Mucosa of rectum (tissue), 2 donors: ENCODE measurements at regions not wholly inside any gene's neighbourhood (a gene's known extent, or its start where the extent isn't known, plus 50 kb on each side); places are given as distances from the start of the nearest gene placed in this dataset.

Experiments
- H3K27ac ChIP-seq, 2 donors: one replicate each; pipeline ENCODE4 v1.7.0; 2013; ENCODE audit warnings: inconsistent platforms in 2 of 2, low read depth in 2 of 2, low read length in 2 of 2
- H3K27me3 ChIP-seq, 2 donors: one replicate each; pipeline ENCODE4 v1.7.0; 2013; ENCODE audit warnings: low read length in 2 of 2; ENCODE audit not compliant: control insufficient read depth in 2 of 2, insufficient read depth in 2 of 2
- H3K36me3 ChIP-seq, 2 donors: one replicate each; pipeline ENCODE4 v1.7.0; 2013; ENCODE audit warnings: low read length in 2 of 2; ENCODE audit not compliant: control insufficient read depth in 2 of 2, insufficient read depth in 2 of 2
- H3K4me1 ChIP-seq, 2 donors: one replicate each; pipeline ENCODE4 v1.7.0; 2013; ENCODE audit warnings: low read length in 2 of 2, mild to moderate bottlenecking in 1 of 2; ENCODE audit not compliant: control insufficient read depth in 2 of 2, insufficient read depth in 2 of 2
- H3K4me3 ChIP-seq, 2 donors: one replicate each; pipeline ENCODE4 v1.7.0; 2013; ENCODE audit warnings: low read length in 2 of 2
- H3K9ac ChIP-seq, 2 donors: one replicate each; pipeline ENCODE4 v1.7.0; 2013; ENCODE audit warnings: low read length in 2 of 2, low read depth in 1 of 2, mild to moderate bottlenecking in 1 of 2
- H3K9me3 ChIP-seq, 2 donors: one replicate each; pipeline ENCODE4 v1.7.0; 2013; ENCODE audit warnings: low read length in 2 of 2; ENCODE audit not compliant: control insufficient read depth in 2 of 2
- donor health status: healthy.
- donor health status: Normal muscosa, but diverticular disease.

DNA sequence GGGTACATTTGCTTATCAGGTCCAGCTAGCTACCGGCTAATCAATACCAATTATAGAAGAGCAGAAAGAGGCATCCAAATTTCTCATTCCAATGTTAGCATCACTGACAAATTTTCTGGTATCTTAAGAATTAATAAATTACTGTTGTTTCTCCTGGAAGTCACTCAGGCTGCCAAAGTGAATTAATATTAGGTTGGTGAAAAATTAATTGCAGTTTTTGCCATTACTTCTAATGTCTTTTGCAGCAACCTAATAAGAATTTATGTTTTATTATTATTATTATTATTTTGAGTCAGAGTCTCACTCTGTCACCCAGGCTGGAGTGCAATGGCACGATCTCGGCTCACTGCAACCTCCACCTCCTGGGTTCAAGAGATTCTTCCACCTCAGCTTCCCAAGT is 979.9 kb downstream of the TYW1 start:
- Histone ChIP-seq H3K36me3 (no peaks in the 10 kb centered on the region), H3K9ac (no peak overlapping the region), H3K4me1 (no peaks in the 10 kb centered on the region), H3K27ac (no peak overlapping the region), H3K27me3 (no peaks in the 10 kb centered on the region), H3K4me3 (no peak overlapping the region), H3K9me3 (peaks cover 0 to 1% of the 10 kb centered on the region in 2 donors)

DNA sequence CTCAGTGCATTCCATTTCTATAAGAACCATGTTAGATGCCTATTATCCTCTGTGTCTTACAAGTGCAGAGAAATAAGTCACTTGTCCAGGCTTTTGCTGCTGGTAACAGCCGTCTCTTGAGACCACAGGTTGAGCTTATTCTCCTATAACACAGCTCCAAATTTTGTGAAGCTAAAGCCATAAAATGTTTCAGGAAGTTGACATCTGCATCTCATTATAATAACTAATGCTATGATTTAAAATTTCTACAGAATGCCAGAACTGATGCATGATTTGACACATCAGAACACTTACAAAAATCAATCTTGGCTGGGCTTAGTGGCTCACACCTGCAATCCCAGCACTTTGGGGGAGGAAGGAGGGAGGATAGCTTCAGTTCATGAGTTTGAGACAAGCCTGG is 986.9 kb downstream of the TYW1 start:
- H3K4me3 ChIP-seq, result no peak overlapping the region
- H3K4me1 ChIP-seq, result no peaks in the 10 kb centered on the region
- H3K9ac ChIP-seq, result no peak overlapping the region
- H3K27ac ChIP-seq, result no peak overlapping the region
- H3K27me3 ChIP-seq, result no peaks in the 10 kb centered on the region
- peaks cover 0 to 2% of the 10 kb centered on the region in 2 donors for H3K9me3 ChIP-seq
- H3K36me3 ChIP-seq, result no peaks in the 10 kb centered on the region

DNA sequence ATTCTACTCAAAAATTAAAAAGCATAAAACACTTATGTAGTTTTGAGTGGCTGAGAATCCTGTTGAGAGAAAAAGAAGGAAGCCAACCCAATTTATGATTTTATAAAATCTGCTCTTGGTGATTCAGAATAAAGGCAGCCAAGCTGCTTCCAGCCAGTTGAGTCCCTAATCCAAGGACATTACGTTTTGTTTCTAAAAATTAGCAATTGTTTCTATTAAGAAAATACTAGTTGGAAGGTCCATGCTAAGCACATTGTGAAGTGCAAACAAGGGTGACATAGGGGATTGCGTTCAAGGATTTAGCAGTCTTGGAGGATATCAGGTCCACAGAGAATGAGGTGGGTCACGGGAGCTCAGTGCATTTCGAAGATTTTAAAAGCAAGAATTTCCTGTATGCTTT is 987.7 kb downstream of the TYW1 start:
- Histone ChIP-seq H3K36me3 (no peaks in the 10 kb centered on the region), H3K27ac (no peak overlapping the region), H3K4me3 (no peak overlapping the region), H3K9ac (no peak overlapping the region), H3K27me3 (no peaks in the 10 kb centered on the region), H3K9me3 (peaks cover 0 to 2% of the 10 kb centered on the region in 2 donors), H3K4me1 (no peaks in the 10 kb centered on the region)

DNA sequence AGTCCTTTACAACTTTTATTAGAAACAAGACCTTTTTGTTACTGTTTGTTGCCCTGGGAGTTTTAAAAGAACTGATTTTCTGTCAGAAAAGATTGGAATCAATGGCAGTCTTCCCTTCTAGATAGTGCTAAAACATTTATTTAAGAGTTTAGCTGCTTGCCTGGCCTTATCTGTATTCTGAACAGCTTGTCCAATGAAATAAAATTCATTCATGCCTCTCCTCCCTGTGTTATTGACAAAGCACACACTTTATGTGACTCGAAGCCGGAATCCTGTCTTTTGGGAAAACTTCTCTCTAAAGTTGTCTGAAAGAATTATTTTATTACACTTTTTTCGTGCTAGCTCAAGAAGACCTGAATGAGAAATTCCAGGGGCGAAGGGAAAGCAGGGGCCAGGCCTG is 992.5 kb downstream of the TYW1 start:
- Histone ChIP-seq H3K4me3 (no peak overlapping the region), H3K9ac (no peak overlapping the region), H3K27me3 (no peaks in the 10 kb centered on the region), H3K27ac (no peak overlapping the region), H3K4me1 (no peaks in the 10 kb centered on the region), H3K36me3 (no peaks in the 10 kb centered on the region), H3K9me3 (peaks cover 0 to 2% of the 10 kb centered on the region in 2 donors)

DNA sequence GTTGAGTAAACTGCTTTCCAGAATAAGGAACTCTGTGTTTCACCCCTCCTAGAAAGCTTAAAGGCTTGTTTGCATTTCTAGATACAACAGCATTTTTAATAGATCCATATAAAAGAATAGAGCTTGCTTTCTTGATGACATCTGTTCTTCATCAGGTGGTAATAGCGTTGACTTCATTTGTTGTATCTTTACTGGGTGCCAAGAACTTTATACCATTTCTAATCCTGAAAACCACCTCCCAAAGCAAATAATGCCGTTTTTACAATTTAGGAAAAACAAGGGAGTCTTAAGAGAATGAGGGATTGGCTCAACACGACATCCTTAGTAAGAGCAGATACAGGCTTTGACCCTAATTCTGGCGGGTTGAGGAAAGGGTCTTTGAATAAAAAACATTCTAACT is 993.4 kb downstream of the TYW1 start:
- no peak overlapping the region for H3K4me3 ChIP-seq
- H3K9me3 ChIP-seq, result peaks cover 2 to 4% of the 10 kb centered on the region in 2 donors
- H3K36me3 ChIP-seq, result no peaks in the 10 kb centered on the region
- H3K27me3 ChIP-seq, result no peaks in the 10 kb centered on the region
- no peak overlapping the region for H3K27ac ChIP-seq
- H3K4me1 ChIP-seq, result no peaks in the 10 kb centered on the region
- no peak overlapping the region for H3K9ac ChIP-seq

DNA sequence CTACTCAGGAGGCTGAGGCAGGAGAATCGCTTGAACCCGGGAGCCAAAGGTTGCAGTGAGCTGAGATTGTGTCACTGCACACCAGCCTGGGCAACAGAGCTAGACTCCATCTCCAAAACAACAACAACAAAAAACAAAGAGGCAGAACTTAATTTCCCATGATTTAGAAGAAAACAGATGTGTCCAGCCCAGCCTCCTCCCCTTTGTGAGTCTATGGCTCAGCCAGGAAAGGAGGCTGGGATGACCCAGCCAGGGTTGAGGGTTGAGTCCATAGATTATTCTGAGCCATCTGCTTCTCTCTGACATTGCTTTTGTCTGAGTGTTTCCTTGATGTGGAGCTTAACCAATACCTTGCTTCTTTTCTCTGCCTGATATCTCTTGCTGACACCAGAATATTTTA is 994.1 kb downstream of the TYW1 start:
- H3K4me1 ChIP-seq, result no peaks in the 10 kb centered on the region
- H3K9me3 ChIP-seq, result peaks cover 0 to 4% of the 10 kb centered on the region in 2 donors
- H3K9ac ChIP-seq, result no peak overlapping the region
- no peak overlapping the region for H3K4me3 ChIP-seq
- H3K27me3 ChIP-seq, result no peaks in the 10 kb centered on the region
- H3K27ac ChIP-seq, result no peak overlapping the region
- no peaks in the 10 kb centered on the region for H3K36me3 ChIP-seq

DNA sequence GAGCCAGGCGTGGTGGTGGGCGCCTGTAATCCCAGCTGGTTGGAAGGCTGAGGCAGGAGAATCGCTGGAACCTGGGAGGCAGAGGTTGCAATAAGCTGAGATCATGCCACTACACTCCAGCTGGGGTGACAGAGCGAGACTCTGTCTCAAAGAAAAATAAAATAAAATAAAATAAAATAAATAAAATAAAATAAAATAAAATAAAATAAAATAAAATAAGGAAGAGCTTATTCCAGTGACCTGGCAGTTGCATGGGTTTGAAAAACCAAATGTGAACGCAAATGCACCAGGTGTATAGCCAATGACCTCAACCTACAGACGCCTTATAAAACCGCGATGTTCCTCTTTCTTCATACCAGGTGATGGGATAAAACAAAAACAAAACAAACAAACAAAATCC is 995.7 kb downstream of the TYW1 start:
- no peaks in the 10 kb centered on the region for H3K36me3 ChIP-seq
- H3K9me3 ChIP-seq, result peaks cover 0 to 4% of the 10 kb centered on the region in 2 donors

DNA sequence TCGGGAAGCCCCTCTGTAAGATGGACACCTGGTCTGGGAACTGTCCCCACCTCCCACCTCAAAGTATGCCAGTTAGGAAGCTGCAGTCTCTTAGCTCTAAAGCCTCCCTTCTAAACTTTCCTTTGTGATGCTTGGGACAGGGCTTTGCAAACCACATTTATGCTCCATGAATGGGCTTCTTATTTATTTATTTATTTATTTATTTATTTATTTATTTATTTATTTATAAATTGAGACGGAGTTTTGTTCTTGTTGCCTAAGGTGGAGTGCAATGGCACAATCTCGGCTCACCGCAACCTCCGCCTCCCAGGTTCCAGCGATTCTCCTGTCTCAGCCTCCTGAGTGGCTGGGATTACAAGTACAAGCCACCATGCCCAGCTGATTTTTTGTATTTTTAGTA is 1009.4 kb downstream of the TYW1 start:
- H3K4me1 ChIP-seq, result no peaks in the 10 kb centered on the region
- H3K27me3 ChIP-seq, result no peaks in the 10 kb centered on the region
- H3K36me3 ChIP-seq, result no peaks in the 10 kb centered on the region
- H3K9ac ChIP-seq, result no peak overlapping the region
- H3K9me3 ChIP-seq, result peaks cover 0 to 9% of the 10 kb centered on the region in 2 donors
- H3K27ac ChIP-seq, result no peak overlapping the region
- H3K4me3 ChIP-seq, result no peak overlapping the region

More for the DNA sequence above, 995.7 kb downstream of the TYW1 start:
- Histone ChIP-seq H3K4me1 (no peaks in the 10 kb centered on the region), H3K9ac (no peak overlapping the region), H3K27me3 (no peaks in the 10 kb centered on the region), H3K27ac (no peak overlapping the region), H3K4me3 (no peak overlapping the region)

DNA sequence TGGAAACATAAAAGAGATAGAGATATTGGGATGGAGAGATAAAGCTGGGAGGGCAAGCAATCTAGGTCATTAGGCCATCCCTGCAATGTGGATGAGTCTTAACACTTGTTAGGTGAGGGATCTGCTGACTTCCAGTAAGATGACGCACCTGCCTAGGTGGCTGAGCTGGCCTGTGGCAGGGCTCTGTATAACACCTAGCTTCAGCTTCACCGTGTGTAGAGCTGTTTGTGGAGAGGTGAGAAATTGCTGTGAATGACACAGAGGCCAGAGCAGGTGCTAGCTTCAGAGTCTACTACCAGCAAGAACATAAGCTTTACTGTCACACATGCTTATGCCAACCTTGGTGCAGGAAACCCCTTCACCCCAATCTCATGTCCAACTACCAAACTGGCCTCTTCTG is 1010.0 kb downstream of the TYW1 start:
- H3K27me3 ChIP-seq, result no peaks in the 10 kb centered on the region
- H3K9ac ChIP-seq, result no peak overlapping the region
- H3K27ac ChIP-seq, result no peak overlapping the region
- peaks cover 0 to 6% of the 10 kb centered on the region in 2 donors for H3K9me3 ChIP-seq
- H3K4me3 ChIP-seq, result no peak overlapping the region
- no peaks in the 10 kb centered on the region for H3K4me1 ChIP-seq
- no peaks in the 10 kb centered on the region for H3K36me3 ChIP-seq

DNA sequence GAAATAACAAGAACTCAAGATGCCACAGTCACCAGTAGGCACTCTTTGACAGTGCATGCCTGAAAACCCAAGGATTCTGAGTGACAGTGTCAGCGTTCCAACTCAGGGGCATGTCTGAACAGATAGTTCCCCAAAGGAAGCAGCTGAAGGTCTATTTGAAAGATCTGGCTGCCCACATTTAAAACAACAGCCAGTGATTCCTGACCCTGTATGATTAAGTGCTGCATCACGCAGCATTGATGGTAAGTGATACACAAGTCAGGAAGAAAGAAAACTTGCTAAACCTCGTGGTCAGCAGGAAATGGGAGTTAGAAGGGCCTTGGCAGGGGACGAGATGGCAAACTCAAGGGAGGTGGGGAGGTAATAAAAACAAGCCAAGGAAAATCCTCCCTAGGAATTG is 1013.1 kb downstream of the TYW1 start:
- H3K36me3 ChIP-seq, result no peaks in the 10 kb centered on the region
- H3K4me3 ChIP-seq, result no peak overlapping the region
- H3K9ac ChIP-seq, result no peak overlapping the region
- no peaks in the 10 kb centered on the region for H3K27me3 ChIP-seq
- no peak overlapping the region for H3K27ac ChIP-seq
- H3K9me3 ChIP-seq, result peaks cover 0 to 2% of the 10 kb centered on the region in 2 donors
- H3K4me1 ChIP-seq, result no peaks in the 10 kb centered on the region
